PFSK-1 (cell line): ENCODE measurements at regions not wholly inside any gene's neighbourhood (a gene's known extent, or its start where the extent isn't known, plus 50 kb on each side); places are given as distances from the start of the nearest gene placed in this dataset.

Experiments used
- FOXP2 ChIP-seq: optimal IDR thresholded peaks from 2 replicates; pipeline ENCODE3; 2011; ENCODE audit warnings: borderline replicate concordance, control low read depth, inconsistent platforms; ENCODE audit not compliant: insufficient read depth; ENCODE audit errors: extremely low read length, extremely low read depth
- POLR2AphosphoS5 ChIP-seq: IDR thresholded peaks from 2 replicates; pipeline ENCODE4 v1.6.1; 2012; ENCODE audit warnings: low read depth, mild to moderate bottlenecking, control low read depth, low read length, moderate library complexity
- REST ChIP-seq, 2 experiments: IDR thresholded peaks; 2 replicates each; pipeline versions ENCODE4 v1.6.1 to v1.8.0; 2011 to 2012; ENCODE audit warnings: low read depth in 2 of 2, low read length in 2 of 2, control low read depth in 1 of 2, inconsistent platforms in 1 of 2, mild to moderate bottlenecking in 1 of 2, moderate library complexity in 1 of 2; ENCODE audit not compliant: insufficient read depth in 1 of 2
- SIN3A ChIP-seq: IDR thresholded peaks from 2 replicates; pipeline ENCODE4 v1.6.1; 2012; ENCODE audit warnings: mild to moderate bottlenecking, low read length, moderate library complexity, borderline replicate concordance; ENCODE audit not compliant: insufficient read depth
- TAF1 ChIP-seq: IDR thresholded peaks from 2 replicates; pipeline ENCODE4 v1.6.1; 2012; ENCODE audit warnings: low read length, control low read depth, borderline replicate concordance; ENCODE audit not compliant: insufficient read depth

DNA sequence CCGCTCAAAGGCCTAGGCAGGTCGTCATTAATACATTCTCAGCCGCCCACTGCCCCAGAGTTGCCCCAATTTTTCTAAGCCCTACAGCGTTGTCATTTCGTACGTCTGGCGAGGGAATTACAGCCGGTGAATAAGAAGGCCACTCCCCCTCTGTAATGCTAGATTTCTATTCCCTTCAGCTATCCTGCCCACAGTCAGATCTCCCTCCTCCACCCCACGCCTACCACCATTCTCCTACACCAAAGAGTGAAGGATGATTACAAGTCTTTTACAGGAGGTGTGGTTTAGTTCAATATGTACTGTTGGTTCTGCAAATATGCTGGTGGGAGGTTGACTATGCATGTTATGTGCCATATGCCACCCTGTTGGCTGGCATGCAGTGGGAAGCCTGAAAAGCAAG is 83.7 kb upstream of the SMIM15 start:
- TF ChIP-seq FOXP2, result no peak
- TF ChIP-seq SIN3A, result no peak
- no peak for TF ChIP-seq POLR2AphosphoS5
- no peak for TF ChIP-seq TAF1
- no peak for TF ChIP-seq REST (IDR thresholded peaks at IDR 0.05; ENCODE audit: insufficient read depth in 1 of 2, low read depth in 2 of 2, low read length in 2 of 2)

DNA sequence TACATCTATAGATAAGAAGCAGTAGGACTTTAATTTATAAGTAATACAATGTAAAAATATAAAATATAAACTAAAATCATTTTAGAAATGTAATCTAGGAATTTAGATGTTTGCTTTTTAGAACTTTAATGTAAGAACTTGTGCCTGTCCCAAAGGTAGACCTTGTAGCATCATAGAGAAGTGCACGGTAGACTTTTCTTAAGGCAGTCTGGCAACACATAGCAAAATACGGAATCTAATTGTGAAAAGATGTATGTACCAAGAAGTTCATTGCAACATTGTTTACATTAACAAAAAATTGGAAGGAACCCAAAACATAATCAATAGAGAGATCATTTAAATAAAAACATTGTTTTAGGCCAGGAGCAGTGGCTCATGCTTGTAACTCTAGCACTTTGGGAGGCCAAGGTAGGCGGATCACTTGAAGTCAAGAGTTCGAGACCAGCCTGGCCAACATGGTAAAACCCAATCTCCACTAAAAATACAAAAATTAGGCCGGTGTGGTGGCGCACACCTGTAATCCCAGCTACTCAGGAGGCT is 84.6 kb upstream of the SMIM15 start:
- TF ChIP-seq POLR2AphosphoS5, result no peak
- no peak for TF ChIP-seq FOXP2
- no peak for TF ChIP-seq REST (IDR thresholded peaks at IDR 0.05; ENCODE audit: insufficient read depth in 1 of 2, low read depth in 2 of 2, low read length in 2 of 2)
- TF ChIP-seq TAF1, result no peak
- no peak for TF ChIP-seq SIN3A

- TF ChIP-seq FOXP2 (no peak), REST (IDR thresholded peaks at IDR 0.05; ENCODE audit: insufficient read depth in 1 of 2, low read depth in 2 of 2, low read length in 2 of 2) (no peak), SIN3A (no peak), POLR2AphosphoS5 (no peak), TAF1 (no peak)
These were observed 80.0 kb upstream of the ZSWIM6 start for GRCh38 chr5:61251874-61252642.

GRCh38 chr5:61252643-61252925 is 79.5 kb upstream of the ZSWIM6 start:
- TF ChIP-seq SIN3A (no peak), FOXP2 (no peak), TAF1 (no peak), POLR2AphosphoS5 (no peak), REST (IDR thresholded peaks at IDR 0.05; ENCODE audit: insufficient read depth in 1 of 2, low read depth in 2 of 2, low read length in 2 of 2) (no peak)

DNA sequence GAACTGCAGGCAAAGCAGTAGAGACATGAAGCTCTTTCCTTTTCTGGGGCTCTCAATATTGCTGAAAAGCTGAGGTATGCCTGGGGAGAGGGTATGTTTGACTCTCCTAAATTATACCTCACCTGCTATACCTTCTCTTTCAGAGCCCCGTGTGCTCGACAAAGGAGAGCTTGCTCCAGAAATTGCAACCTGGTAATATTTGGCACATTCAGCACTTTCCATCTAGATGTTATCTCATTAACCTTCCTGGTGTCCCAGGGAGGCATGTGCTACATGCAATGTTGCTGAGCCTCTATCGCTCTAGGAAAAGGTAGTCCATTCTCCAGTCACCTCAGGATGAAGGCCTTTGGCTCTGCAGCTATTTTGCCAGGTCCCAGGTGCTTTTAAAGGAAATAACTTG is 78.5 kb upstream of the ZSWIM6 start:
- no peak for TF ChIP-seq SIN3A
- TF ChIP-seq FOXP2, result no peak
- no peak for TF ChIP-seq REST (IDR thresholded peaks at IDR 0.05; ENCODE audit: insufficient read depth in 1 of 2, low read depth in 2 of 2, low read length in 2 of 2)
- no peak for TF ChIP-seq TAF1
- TF ChIP-seq POLR2AphosphoS5, result no peak
